ENCODE measurements at regions not wholly inside any gene's neighbourhood (a gene's known extent, or its start where the extent isn't known, plus 50 kb on each side); places are given as distances from the start of the nearest gene placed in this dataset.

GRCh38 chr12:90064852-90065801, 356.5 kb upstream of the ATP2B1 start:
- no peak for DNase-seq

GRCh38 chr12:90062799-90063198, 354.2 kb upstream of the ATP2B1 start:
- peak in 1 of 2 experiments; percentile 18 for DNase-seq

GRCh38 chr12:90061809-90062208, 353.2 kb upstream of the ATP2B1 start:
- DNase-seq: no peak

GRCh38 chr12:90060031-90060430, 351.4 kb upstream of the ATP2B1 start:
- DNase-seq: no peak

GRCh38 chr12:90058704-90059103, 350.1 kb upstream of the ATP2B1 start:
- peak in 1 of 2 experiments; percentile 22 for DNase-seq

- DNase-seq: no peak
Observed at GRCh38 chr12:90055071-90055470, 346.4 kb upstream of the ATP2B1 start.

- DNase-seq: no peak
Observed at GRCh38 chr12:90048918-90049317, 340.3 kb upstream of the ATP2B1 start.

GRCh38 chr12:90045559-90045958, 336.9 kb upstream of the ATP2B1 start:
- DNase-seq: no peak

- no peak for DNase-seq
Observed at GRCh38 chr12:90044069-90044468, 335.4 kb upstream of the ATP2B1 start.

GRCh38 chr12:90042920-90043641, 334.4 kb upstream of the ATP2B1 start:
- DNase-seq: no peak

- no peak for DNase-seq
Observed at GRCh38 chr12:90038289-90038688, 329.7 kb upstream of the ATP2B1 start.

- no peak for DNase-seq
Observed at GRCh38 chr12:90037740-90038139, 329.1 kb upstream of the ATP2B1 start.

GRCh38 chr12:90036637-90037036, 328.0 kb upstream of the ATP2B1 start:
- DNase-seq: no peak

GRCh38 chr12:90030726-90031125, 322.1 kb upstream of the ATP2B1 start:
- no peak for DNase-seq

GRCh38 chr12:90029317-90029716, 320.7 kb upstream of the ATP2B1 start:
- DNase-seq: no peak

GRCh38 chr12:90028635-90029051, 320.0 kb upstream of the ATP2B1 start:
- DNase-seq: no peak

- no peak for DNase-seq
Observed at GRCh38 chr12:90027889-90028634, 319.4 kb upstream of the ATP2B1 start.

GRCh38 chr12:90027041-90027440, 318.4 kb upstream of the ATP2B1 start:
- DNase-seq: no peak

GRCh38 chr12:90026516-90026915, 317.9 kb upstream of the ATP2B1 start:
- DNase-seq: no peak

GRCh38 chr12:90024262-90024661, 315.6 kb upstream of the ATP2B1 start:
- no peak for DNase-seq

GRCh38 chr12:90023207-90023900, 314.7 kb upstream of the ATP2B1 start:
- DNase-seq: no peak

GRCh38 chr12:90021795-90022440, 313.3 kb upstream of the ATP2B1 start:
- DNase-seq: no peak
